ENCODE measurements at regions not wholly inside any gene's neighbourhood (a gene's known extent, or its start where the extent isn't known, plus 50 kb on each side); places are given as distances from the start of the nearest gene placed in this dataset.
"Not testable (repeated sequence)": the region's sequence is repeated elsewhere in the genome, so short reads cannot be mapped to it uniquely, and the experiment has no call there.

DNA sequence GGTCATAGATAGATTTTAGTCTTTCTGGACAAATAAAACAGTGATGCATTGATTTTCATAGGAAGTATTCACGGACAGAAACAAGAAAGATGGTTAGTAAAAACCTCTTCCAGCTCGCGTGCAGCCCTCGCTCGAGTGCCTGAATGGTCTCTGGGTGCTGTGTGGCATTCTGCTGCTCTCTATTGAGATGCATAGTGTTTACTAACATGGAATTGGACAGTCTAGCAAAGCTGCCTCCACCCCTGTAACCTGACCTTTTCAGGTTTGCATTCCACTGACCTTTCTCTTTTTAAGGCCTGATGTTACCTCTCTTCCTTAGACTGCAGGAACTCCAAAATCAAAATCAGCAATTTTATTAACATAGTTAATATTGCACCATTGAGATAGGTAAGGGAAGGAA lies 643.4 kb downstream of the JRKL start:
- no peak for DNase-seq

DNA sequence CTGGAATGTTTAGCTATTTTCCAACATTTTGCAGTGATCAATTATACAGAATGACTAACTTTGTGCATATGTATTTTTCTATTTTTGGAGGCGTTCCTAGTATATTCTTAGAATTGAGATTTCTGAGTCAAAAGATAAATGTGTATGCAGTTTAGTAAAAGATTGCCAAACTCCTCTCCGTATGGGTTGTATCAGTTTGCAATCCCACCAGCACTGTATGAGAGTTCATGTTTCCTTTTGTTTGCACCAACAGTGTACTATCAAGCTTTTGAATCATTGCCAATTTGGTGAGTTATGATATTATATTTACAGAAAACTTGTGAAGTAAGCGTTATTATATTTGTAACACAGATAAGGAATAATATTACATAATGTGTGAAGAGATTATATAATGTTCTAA lies 658.7 kb downstream of the JRKL start:
- no peak for DNase-seq

DNA sequence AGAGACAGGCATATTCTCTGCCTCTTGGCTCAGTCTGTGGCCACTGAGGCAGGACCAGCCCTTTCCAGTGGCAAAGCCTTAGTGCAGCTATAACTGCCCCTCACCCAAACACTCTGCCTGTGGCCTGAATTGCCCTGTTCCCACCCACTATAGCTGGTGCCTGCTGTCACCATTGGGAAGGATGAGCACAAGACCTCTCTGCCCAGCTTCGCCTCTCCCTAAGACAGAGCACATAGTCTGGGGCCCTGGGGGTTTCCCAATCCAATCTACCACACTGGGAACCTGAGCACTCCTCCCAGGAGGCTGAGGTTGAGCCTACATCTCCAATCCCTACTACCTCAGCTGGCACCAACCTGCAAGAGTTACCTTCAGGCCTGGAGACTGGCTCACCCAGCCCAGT lies 670.4 kb downstream of the JRKL start:
- no peak for DNase-seq

DNA sequence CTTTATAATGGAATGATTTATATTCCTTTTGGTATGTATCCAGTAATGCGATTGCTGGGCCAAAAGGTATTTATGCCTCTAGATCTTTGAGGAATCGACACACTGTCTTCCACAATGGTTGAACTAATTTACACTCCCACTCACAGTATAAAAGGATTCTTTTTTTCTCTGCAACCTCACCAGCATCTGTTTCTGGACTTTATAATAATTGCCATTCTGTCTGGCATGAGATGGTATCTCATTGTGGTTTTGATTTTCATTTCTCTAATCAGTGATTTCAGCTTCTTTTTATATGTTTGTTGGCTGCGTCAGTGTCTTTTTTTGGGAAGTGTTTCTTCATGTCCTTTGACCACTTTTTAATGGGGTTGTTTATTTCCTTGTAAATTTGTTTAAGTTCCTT lies 679.3 kb downstream of the JRKL start:
- no peak for DNase-seq

DNA sequence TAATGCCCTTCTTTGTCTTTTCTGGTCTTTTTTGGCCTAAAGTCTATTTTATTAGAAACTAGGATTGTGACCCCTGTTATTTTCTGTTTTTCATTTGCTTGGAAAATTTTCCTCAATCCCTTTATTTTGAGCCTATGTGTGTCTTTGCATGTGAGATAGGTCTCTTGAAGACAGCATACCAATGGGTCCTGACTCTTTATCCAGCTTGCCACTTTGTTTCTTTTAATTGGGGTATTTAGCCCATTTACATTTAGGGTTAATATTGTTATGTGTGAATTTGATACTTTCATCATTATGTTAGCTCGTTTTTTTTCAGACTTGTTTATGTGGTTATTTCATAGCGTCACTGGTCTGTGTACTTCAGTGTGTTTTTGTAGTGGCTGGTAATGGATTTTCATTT lies 682.6 kb downstream of the JRKL start:
- no peak for DNase-seq

DNA sequence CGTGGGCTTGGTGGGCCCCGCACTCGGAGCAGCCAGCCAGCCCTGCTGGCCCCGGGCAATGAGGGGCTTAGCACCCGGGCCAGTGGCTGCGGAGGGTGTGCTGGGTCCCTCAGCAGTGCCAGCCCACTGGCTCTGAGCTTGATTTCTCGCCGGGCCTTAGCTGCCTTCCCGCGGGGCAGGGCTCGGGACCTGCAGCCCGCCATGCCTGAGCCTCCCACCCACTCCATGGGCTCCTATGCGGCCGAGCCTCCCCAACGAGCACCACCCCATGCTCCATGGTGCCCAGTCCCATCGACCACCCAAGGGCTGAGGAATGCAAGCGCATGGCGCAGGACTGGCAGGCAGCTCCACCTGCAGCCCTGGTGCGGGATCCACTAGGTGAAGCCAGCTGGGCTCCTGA lies 686.9 kb downstream of the JRKL start:
- not testable (repeated sequence) for DNase-seq

DNA sequence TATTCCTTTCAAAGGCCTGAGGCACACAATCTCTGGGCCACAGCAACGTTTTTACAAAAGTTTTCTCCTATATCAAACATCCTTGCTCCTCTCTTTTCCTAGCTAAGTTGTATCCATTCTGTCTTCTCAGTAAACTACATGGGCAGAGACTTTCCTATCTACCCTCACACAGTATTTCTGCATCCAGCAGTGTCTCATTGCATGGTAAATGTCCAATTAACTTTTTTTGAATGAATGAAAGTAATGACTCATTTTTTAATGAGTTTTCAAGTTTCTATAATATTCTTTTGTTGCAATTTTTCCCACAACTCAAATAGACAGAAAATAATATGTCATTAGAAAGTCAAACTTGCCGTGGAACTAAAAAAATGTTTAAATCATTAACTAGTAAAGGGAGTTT lies 688.6 kb downstream of the JRKL start:
- DNase-seq: no peak

DNA sequence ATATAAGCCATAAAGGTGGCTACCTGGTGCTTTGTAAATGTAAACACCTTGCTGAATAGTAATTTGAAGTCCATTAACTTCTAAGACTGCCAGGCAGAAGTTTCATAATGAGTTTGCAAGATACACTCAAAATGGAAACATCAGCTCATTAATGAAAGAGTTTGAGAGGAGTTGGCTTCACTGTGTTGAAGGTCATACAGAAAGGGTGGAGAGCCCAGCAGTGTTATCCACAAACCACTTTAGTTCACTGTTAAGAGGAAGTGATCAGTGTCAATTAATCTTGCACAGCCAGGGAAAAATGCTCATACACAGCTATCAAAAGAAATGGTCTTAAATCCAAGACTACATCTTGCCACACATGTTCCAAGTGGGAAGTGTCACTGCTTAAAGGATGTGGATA lies 689.4 kb downstream of the JRKL start:
- DNase-seq: no peak

DNA sequence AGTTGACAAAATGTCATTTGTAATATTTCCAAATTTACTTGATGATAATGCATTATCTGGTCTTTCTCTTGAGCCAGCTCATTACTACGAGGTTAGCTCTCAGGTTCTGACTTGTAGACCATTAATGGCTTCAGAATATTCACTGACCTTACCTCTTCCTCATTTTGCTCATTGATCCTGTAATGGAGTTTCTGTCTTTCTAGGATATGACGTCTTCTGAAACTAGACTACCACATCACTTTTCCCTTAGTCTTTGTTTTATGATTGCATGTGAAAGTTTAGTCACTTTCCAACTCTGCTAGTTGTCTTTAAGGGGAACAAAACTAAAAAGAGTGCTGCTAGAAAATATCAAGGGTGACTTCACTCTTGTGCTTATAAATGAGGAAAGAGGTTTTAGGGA lies 697.6 kb downstream of the JRKL start:
- no peak for DNase-seq

DNA sequence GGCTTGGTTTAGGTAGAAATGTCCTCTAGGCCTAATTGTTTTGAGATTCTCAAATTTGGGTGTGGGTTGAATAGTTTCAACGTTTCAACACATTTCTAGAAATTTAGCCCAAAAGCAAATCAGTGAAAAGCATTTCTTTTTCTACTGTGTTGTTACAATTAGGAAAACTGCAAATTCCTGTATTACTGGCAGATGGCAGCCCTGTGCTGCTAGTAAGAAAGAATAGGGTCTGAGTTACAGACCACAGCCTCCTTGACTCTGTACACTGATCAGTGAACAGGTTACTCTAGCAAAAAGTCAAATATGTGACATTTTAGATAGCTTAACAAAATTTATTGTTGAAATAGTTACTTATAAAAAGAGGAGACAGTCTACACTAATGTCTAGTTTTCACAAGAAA lies 703.0 kb downstream of the JRKL start:
- no peak for DNase-seq

DNA sequence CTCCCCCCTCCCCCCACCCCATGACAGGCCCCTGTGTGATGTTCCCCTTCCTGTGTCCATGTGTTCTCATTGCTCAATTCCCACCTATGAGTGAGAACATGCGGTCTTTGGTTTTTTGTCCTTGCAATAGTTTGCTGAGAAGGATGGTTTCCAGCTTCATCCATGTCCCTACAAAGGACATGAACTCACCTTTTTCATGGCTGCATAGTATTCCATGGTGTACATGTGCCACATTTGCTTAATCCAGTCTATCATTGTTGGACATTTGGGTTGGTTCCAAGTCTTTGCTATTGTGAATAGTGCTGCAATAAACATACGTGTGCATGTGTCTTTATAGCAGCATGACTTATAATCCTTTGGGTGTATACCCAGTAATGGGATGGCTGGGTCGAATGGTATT lies 712.4 kb downstream of the JRKL start:
- not testable (repeated sequence) for DNase-seq

DNA sequence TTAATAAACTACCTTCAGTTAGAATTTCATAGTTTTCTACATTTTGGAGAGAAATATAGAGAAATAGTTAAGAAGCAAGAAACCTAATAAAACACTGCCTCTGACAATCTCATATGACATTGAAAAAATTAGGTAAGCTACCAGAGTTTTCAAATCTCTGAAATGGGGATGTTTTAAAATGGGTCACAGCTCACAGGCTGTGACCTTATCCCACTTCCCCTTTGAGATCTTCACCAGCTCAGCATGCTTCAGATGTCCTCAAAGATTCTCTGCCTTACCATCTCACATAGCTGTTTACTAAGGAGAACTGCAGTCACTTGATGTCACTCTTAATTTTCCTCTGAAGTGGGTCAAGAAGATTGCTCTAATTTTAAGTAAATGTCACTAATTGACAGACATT lies 717.8 kb downstream of the JRKL start:
- no peak for DNase-seq

DNA sequence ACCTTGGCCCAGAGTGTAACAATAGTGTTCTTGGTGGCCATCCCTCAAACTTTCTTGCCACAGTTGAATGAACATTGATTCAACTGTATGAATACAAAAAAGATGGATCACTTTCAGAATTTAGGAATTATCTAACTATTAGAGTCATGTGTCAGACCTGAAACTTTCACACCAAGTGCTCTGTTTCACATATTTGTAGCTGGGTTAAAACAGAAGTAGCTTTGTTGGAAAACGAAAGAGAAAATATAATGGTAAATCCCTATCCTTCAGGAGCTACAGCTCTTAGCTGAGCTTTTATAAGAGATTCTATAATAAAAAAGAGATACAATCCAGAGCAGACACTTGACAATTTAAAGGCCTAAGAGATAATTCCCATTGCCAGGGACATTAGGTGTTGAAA lies 719.3 kb downstream of the JRKL start:
- no peak for DNase-seq

DNA sequence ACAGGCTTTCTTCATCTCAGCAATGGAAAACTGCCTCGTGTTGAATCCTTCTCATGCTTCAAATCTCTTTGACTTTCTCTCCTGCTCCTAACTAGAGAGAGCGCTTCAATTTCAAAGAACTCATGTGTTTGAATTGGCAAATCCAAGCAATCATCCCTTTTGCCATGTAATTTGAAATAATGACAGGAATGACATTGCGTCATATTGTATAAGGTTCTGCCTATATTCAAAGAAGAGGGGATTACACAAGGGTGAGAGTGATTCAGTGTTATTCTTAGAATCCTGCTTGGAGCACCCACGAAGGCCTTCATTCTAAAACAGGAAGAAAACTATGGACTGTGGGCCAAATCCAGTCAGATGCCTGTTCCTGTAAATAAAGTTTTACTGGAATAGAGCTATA lies 720.6 kb downstream of the JRKL start:
- DNase-seq: no peak

DNA sequence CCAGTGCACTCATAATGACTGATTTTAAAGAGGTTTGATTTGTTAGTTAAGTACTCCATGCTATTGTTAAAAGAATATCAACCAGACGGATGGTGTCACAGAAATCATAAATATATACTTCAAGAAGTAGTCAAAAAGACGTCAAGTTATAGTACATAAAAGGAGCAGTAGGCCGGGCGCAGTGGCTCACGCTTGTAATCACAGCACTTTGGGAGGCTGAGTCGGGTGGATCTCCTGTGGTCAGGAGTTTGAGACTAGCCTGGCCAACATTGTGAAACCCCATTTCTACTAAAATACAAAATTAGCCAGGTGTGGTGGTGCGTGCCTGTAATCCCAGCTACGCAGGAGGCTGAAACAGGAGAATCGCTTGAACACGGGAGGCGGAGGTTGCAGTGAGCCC lies 721.7 kb downstream of the JRKL start:
- DNase-seq: no peak

DNA sequence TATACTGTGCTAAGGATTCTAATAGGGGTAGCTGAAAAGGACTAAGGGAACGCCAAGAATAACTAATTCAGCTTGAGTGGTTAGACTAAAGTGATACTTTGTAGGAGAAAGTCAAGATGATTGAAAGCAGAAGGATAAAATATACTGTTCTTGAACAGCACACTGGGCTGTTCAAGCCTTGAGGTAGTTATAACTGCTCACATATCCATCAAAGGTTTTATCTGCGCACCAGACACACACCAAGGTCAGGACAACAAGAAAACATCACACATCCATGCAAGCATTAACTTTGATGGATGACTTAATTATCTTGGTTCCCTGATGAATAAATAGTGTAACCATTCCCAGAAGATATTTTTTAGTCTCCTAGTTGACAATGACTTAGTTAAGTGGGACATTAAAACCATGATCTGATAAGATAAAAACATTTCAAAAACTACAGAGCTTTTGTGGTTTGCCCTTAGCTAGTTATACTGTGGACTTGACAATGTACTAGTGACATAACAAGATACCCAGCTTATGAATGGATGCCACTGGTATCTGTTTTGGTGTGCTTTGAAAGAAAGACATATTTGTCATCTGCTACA lies 728.9 kb downstream of the JRKL start:
- no peak for DNase-seq

DNA sequence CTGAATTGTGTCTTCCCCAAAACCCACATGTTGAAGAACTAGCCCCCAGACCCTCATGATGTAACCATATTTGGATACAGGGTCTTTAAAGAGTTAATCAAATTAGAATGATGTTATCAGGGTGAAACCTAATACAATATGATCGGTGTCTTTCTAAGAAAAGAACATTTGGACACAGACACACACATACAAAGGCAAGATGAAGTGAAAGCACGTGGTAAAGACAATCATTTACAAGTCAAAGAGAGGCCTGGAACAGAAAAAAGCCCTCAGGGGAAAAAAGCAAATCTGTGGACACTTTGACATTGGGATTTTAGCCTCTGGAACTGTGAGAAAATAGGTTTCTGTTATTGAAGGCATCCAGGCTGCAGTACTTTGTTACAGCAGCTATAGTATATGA lies 733.4 kb downstream of the JRKL start:
- DNase-seq: no peak

DNA sequence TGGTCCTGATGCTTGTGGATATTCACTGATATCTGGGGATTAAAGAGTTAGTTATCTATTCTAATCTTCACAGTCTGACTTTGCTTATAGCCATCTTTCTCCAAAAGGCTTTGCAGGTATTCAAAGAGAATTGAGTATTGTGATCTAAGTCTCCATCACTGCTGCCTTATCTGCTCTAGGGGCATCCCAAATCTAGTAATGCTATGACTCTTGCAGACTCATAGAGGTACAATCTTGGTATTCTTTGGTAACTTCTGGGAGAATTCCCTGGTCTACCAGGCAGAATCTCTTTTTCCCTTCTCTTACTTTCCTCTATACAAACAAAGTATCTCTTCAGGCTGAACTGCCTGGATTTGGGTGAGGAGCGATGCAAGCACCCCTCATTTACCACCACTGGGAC lies 746.3 kb downstream of the JRKL start:
- no peak for DNase-seq

DNA sequence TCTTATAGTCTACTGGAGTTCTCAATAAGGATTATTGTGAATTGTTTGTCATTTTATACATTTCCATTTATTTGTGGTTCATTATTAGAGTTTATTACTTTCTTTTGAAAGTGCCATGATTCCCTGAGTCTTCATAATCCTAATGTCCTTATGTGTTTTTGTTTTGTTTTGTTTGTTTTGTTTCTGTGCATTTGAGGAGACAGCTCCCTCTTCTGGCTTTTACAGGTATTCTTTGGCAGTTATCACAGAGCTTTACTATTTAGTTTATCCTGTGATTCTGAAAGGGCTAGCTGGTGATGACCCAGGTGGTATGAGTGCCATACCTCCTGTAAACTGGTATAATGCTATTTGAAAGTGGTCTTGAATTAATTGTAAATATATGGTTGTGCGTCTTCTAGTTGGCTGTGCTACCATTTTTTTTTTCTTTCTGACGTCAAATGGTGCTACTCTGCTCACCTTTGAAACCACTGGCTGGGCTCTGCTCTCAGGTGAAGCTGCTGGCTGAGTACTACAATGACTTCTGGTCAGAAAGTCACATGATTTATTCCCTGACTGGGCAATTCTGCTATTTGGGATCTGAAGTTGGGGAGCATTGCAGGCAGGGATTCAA lies 751.2 kb downstream of the JRKL start:
- no peak for DNase-seq

DNA sequence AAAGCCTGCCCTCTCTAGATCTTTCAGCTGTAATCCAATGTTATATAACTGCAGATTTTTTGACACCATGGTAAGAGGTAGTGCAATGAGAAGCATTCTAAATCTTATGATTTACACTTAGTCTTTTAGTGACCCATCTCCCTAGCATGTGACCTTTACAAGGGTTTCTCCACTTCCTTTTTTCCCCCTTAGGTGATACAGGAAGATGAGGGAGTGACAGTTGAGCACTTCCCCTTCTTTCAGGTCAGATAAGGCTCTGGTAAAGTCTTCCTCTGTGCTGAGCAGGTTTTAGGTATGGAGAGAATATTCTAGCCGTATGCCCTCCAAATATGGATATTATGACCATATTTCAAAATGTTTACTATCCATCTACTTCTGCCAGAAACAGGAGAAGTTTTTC lies 753.6 kb downstream of the JRKL start:
- DNase-seq: no peak

DNA sequence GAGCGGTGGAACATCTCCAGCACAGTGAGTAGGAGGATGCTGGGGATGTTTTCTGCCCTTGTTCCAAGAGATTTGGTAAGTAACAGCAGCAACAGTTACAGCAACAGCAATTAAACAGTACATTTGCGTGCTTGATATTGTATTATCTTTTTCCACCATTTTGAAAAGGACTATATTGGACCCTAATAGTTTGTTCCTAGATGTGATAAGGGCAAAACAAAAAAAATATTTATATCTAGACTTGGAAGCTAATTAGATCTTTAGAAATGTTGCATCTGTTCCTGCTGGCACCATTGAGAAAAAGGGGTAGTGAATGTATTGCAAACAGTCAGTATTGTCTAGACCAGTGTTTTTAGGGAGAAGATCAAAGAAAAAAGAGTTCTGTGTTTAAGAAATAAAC lies 759.9 kb downstream of the JRKL start:
- no peak for DNase-seq

DNA sequence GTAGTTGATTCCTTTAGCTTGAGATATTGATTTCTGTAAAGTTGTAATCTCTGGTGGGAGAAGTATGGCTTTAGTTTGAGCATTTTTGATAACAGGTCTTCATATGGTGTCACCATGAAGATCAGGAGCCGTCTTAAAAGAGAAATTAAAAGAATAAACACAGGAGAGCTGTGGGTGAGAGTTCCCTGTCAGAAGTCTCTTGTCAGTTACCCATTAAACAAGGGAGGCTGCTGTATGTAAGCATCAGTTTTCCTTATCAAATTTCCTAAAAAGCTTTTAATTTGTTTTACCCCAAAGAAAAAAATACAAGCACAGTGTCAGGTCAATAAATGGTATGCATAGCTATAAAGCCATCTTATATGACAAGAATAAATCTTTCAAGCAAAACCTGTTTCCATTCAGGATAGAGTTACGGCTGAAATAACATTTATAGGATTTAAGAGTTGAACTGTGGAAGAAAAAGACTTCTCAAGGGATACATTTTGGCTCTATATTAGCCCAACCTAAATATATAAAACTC lies 767.5 kb downstream of the JRKL start:
- no peak for DNase-seq

DNA sequence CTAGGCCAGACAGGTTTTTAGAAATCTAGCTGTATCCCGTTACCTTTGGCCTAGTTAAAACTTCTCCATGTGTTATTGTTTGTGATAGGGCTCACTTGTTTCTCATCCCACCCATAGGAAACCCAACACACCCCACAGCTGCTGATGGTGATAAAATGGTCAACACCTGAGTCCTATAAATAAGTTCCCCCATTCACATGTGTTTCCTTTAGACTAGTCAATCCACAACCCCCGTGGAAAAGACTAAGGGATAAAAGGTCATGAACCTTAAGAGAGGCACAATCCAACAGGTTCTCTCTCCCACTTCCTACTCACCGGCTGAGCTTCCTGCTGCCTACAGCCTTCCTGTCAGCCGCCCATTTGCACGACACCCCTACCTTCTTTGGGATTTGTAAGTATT lies 768.4 kb downstream of the JRKL start:
- DNase-seq: no peak

DNA sequence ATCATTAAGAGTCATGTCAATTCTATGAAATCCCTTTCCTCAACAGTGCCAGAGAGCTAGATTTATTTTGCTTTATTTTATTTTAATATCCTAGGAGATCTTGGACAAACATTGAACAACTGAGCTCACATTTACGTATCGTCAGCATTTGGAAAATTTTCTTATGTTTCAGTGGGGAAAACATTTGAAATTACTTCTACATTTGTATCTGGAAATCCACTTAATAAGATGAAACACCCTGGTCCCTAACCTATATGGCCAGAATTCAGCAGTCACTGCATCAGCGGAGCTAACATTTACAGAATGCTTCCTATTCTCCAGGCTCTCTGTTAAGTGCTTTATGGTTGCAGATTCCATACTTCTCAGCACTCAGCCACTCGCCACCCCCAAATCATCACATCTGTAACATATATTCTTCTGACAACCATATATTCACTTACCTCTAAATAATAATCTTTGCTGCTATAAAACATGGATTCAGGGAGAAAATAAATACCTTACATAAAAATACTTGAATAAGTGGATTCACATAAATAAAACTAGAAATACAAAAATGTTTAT lies 773.9 kb downstream of the JRKL start:
- no peak for DNase-seq
